ENCODE measurements at regions not wholly inside any gene's neighbourhood (a gene's known extent, or its start where the extent isn't known, plus 50 kb on each side); places are given as distances from the start of the nearest gene placed in this dataset.

DNA sequence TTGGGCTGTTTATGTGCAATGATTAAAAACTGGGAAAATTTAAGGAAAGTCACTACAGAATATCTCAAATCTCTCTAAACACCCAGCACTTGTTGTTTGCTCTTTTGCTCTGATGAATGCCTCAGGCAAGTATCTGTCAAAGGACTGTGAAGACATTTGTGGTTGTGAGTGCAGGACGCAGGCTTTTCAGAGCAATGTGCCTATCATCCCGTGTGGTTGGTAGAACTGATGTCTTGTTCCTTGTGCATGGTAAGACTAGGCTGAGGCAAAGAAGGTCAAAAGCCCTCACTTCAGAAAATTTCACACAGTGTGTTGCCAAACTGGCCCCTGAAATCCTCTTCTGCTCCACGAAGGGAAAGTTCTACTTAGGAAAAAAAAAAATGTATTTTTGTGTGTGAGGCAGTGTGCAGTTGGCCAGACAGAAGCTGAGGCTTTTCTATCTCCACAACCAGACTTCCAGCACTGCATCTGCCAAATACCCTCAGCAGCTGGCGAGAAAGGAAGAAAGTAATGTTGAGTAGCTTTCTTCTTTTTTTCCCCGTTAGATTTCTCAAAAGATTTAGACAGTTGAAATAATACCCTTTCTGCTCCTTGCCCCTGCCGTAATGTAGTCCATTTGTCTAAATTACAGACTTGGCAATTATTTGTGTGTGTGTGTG, 1103.1 kb downstream of the VRK1 start:
- no peaks in the 10 kb centered on the region for H3K9me3 ChIP-seq (ENCODE audit: control insufficient read depth, low read length)
- no peaks in the 10 kb centered on the region for H3K27me3 ChIP-seq (ENCODE audit: control insufficient read depth, insufficient read depth, low read length)
- H3K9ac ChIP-seq (ENCODE audit: low read length) = no peak overlapping the region
- H3K36me3 ChIP-seq (ENCODE audit: control insufficient read depth, insufficient read depth, low read length) = no peaks in the 10 kb centered on the region
- H3K4me3 ChIP-seq (ENCODE audit: low read length) = no peak overlapping the region
- H3K4me1 ChIP-seq (ENCODE audit: control insufficient read depth, insufficient read depth, low read length) = no peaks in the 10 kb centered on the region

DNA sequence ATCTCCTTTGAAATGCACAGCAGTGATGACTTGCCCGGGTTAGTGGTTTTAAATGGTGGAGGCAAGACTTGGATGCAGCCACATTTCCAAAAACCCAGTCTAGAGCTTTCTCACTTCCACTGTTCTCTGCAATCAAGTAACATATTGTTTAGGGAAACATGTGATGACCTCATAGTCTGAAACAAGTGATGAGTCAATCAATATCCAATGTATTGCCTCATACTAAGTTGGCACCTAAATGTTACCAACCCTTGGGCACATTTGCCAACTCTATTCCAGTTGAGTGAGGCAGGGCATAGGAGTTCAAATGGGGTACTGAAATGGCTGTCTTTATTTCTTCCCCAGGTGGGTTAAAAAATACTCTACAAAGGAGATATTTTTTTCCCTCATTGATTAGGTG, 1105.4 kb downstream of the VRK1 start:
- Histone ChIP-seq H3K27me3 (ENCODE audit: control insufficient read depth, insufficient read depth, low read length) (no peaks in the 10 kb centered on the region), H3K9me3 (ENCODE audit: control insufficient read depth, low read length) (no peaks in the 10 kb centered on the region), H3K36me3 (ENCODE audit: control insufficient read depth, insufficient read depth, low read length) (no peaks in the 10 kb centered on the region), H3K4me3 (ENCODE audit: low read length) (no peak overlapping the region), H3K4me1 (ENCODE audit: control insufficient read depth, insufficient read depth, low read length) (no peaks in the 10 kb centered on the region), H3K9ac (ENCODE audit: low read length) (no peak overlapping the region)

DNA sequence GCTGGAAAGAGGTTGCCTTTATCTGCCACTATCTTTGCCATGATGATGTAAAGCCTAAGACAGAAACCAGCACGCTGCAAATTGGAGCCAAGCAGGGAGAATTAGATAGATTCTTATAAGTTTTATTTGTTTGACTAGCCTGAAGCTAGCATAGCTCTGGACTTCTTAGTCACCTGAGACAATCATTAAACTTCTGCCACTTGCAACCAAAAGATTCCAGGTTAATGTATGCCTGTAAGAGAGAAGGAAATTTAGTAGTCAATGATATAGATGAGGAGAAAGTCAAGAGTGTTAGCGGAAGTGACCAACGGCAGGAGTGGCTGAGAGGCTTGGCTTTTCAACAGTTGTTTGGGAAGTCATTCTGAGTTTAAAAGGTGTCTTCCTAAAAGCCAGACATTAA, 1106.6 kb downstream of the VRK1 start:
- Histone ChIP-seq H3K4me3 (ENCODE audit: low read length) (no peak overlapping the region), H3K27me3 (ENCODE audit: control insufficient read depth, insufficient read depth, low read length) (no peaks in the 10 kb centered on the region), H3K4me1 (ENCODE audit: control insufficient read depth, insufficient read depth, low read length) (no peaks in the 10 kb centered on the region), H3K36me3 (ENCODE audit: control insufficient read depth, insufficient read depth, low read length) (no peaks in the 10 kb centered on the region), H3K9me3 (ENCODE audit: control insufficient read depth, low read length) (no peaks in the 10 kb centered on the region), H3K9ac (ENCODE audit: low read length) (no peak overlapping the region)

DNA sequence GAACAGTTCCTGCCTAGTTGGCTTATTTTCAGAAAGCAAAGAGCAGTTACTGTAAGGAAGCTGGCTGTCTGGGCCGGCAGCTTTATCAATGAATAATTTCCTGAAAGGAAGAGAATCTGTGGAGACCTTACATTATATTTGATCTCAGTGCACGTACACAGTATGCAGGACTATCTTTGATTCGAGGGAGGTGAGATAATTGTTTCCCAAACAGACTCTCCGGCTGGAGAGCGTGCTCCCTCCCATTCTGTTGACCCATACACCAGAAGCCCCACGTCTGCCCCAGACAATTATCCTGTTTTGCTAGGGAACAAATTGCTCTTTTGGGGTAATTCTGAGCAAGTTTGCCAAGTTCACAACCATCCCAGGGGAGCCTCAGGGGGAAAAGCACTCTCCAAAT, 1115.0 kb downstream of the VRK1 start:
- H3K9me3 ChIP-seq (ENCODE audit: control insufficient read depth, low read length) = no peaks in the 10 kb centered on the region
- no peaks in the 10 kb centered on the region for H3K4me1 ChIP-seq (ENCODE audit: control insufficient read depth, insufficient read depth, low read length)
- no peak overlapping the region for H3K9ac ChIP-seq (ENCODE audit: low read length)
- no peaks in the 10 kb centered on the region for H3K36me3 ChIP-seq (ENCODE audit: control insufficient read depth, insufficient read depth, low read length)
- no peaks in the 10 kb centered on the region for H3K27me3 ChIP-seq (ENCODE audit: control insufficient read depth, insufficient read depth, low read length)
- no peak overlapping the region for H3K4me3 ChIP-seq (ENCODE audit: low read length)

DNA sequence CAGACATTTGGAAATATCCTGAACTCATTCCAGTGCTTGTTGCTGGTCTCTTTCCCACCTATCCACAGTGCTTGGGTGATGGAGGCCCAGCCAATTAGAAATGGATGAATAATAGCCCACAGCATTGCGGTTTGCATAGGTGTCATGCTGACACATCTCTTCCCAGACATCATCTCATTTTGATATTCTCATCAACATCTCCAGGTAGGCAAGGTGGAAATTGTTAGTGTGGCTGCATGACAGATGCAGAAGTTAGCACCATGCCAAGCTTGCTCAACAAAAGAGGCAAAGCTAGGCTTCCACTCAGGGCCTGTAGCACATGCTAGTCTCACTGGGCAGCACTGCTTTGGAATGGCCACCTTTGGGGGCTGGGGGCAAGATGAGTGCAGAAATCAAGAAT, 1118.9 kb downstream of the VRK1 start:
- Histone ChIP-seq H3K4me1 (ENCODE audit: control insufficient read depth, insufficient read depth, low read length) (no peaks in the 10 kb centered on the region), H3K9ac (ENCODE audit: low read length) (no peak overlapping the region), H3K27me3 (ENCODE audit: control insufficient read depth, insufficient read depth, low read length) (no peaks in the 10 kb centered on the region), H3K9me3 (ENCODE audit: control insufficient read depth, low read length) (no peaks in the 10 kb centered on the region), H3K4me3 (ENCODE audit: low read length) (no peak overlapping the region), H3K36me3 (ENCODE audit: control insufficient read depth, insufficient read depth, low read length) (no peaks in the 10 kb centered on the region)

DNA sequence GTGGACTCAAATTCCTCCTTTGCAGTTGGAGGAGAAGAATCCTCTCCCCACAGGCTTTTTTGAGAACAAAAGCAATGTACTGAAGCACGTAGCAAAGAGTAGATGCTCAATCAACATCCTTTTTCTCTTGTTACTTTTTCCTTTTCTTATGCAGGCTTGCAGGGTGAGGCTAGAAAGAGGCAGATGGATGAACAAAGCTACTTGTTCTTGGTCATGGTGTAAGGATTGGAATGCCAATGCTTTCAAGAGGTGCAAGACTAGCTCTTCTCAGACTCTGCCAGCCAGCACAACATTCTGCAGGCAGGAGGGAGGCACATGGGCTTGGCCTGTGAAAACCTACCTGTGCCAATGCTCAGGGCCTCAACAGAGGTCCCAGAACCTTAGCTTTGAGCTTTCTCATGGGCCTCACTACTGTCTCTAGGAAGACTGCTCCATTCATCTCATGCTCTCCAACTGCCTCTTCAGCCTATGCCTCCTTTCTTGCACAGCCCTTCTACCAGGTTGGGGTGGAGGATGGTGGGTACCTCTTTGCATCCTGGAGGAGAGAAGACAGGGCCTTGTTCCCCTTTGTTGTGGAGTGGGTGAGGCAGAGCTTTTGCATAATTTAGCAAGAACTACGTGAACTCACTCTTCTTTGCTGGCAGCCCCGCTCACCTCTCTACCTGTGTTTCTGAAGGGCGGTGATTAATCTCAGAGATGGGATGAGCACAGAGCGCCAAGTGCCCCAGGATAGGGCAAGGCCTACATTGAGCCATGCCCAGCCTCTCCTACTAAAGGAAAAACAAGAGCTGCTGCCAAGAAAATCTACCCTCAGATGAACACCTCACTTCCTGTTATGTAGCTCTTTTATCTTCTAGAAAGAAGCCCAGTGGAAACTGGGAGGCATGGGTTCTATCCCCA, 1119.7 kb downstream of the VRK1 start:
- no peak overlapping the region for H3K9ac ChIP-seq (ENCODE audit: low read length)
- no peak overlapping the region for H3K4me3 ChIP-seq (ENCODE audit: low read length)
- H3K4me1 ChIP-seq (ENCODE audit: control insufficient read depth, insufficient read depth, low read length) = no peaks in the 10 kb centered on the region
- no peaks in the 10 kb centered on the region for H3K9me3 ChIP-seq (ENCODE audit: control insufficient read depth, low read length)
- no peaks in the 10 kb centered on the region for H3K36me3 ChIP-seq (ENCODE audit: control insufficient read depth, insufficient read depth, low read length)
- H3K27me3 ChIP-seq (ENCODE audit: control insufficient read depth, insufficient read depth, low read length) = no peaks in the 10 kb centered on the region

DNA sequence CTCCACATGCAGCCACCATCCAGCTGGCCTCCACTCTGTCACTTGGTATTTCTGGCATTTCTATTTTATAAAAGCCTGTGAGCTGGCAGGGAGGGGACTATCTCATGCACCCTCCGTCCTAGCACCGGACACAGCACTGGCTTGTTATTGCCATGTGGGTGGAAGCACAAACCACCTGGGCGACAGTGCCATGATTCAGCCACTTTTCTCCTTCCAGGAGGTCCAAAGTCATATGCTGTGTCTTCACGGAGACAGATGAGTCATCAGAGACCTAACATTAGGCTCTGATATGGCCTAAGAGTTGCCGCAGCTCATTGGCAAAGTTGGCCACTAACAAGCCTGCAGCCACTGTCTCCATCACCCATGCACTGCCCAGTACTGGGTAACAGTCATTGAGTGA, 1123.0 kb downstream of the VRK1 start:
- no peaks in the 10 kb centered on the region for H3K27me3 ChIP-seq (ENCODE audit: control insufficient read depth, insufficient read depth, low read length)
- H3K9ac ChIP-seq (ENCODE audit: low read length) = no peak overlapping the region
- no peaks in the 10 kb centered on the region for H3K4me1 ChIP-seq (ENCODE audit: control insufficient read depth, insufficient read depth, low read length)
- H3K36me3 ChIP-seq (ENCODE audit: control insufficient read depth, insufficient read depth, low read length) = no peaks in the 10 kb centered on the region
- no peak overlapping the region for H3K4me3 ChIP-seq (ENCODE audit: low read length)
- H3K9me3 ChIP-seq (ENCODE audit: control insufficient read depth, low read length) = no peaks in the 10 kb centered on the region

DNA sequence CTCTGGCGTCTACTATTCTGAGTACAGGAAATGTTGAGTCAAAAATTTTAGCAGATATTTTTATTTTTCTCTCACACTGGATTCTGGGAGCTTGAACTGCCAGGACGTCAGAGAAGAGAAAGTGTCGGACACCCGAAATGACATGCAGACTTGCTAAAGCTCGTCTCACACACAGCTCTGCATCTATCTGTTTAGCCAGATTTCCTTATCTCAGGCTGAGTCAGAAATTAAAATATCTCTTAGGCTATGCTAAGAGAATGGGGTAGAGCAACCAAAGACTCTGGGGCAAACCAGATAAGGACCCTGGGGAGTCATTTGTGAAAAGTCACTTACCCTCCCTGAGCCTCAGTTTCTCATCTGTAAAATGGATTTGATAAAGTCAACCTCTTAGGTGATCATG, 1124.1 kb downstream of the VRK1 start:
- Histone ChIP-seq H3K9me3 (ENCODE audit: control insufficient read depth, low read length) (no peaks in the 10 kb centered on the region), H3K4me1 (ENCODE audit: control insufficient read depth, insufficient read depth, low read length) (no peaks in the 10 kb centered on the region), H3K4me3 (ENCODE audit: low read length) (no peak overlapping the region), H3K27me3 (ENCODE audit: control insufficient read depth, insufficient read depth, low read length) (no peaks in the 10 kb centered on the region), H3K9ac (ENCODE audit: low read length) (no peak overlapping the region), H3K36me3 (ENCODE audit: control insufficient read depth, insufficient read depth, low read length) (no peaks in the 10 kb centered on the region)

DNA sequence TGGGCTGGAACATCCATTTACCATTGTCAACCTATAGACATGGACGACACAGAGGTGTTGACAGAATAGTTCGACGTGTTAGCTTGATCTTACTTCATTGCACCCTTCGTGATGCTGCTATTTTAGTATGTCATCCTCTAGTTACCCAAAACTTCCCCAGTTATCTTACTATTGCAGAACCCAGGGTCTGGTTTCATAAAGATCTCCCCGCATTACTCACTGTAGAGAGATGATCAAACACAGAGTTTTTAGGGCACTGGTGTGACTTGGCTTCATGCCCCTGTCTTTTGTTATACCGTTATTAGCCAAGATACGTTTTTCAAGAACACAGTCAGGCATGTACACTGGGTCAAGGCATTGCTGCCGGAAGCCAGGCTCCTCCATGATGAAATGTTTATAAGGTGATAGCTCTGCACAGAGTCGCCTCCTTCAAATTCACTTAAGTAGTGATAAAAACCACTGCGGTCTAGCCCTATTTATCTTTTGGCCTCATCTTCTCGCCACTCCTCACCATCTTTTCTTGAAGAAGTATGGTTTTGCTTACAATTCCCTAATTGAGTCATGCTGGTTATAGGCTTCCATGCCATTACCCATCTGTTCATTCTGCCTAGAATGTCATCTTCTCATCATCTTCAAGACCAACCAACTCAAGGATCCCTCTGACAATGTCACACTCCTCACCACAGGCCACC, 1127.9 kb downstream of the VRK1 start:
- Histone ChIP-seq H3K9ac (ENCODE audit: low read length) (no peak overlapping the region), H3K27me3 (ENCODE audit: control insufficient read depth, insufficient read depth, low read length) (no peaks in the 10 kb centered on the region), H3K4me3 (ENCODE audit: low read length) (no peak overlapping the region), H3K4me1 (ENCODE audit: control insufficient read depth, insufficient read depth, low read length) (no peaks in the 10 kb centered on the region), H3K9me3 (ENCODE audit: control insufficient read depth, low read length) (no peaks in the 10 kb centered on the region), H3K36me3 (ENCODE audit: control insufficient read depth, insufficient read depth, low read length) (no peaks in the 10 kb centered on the region)

DNA sequence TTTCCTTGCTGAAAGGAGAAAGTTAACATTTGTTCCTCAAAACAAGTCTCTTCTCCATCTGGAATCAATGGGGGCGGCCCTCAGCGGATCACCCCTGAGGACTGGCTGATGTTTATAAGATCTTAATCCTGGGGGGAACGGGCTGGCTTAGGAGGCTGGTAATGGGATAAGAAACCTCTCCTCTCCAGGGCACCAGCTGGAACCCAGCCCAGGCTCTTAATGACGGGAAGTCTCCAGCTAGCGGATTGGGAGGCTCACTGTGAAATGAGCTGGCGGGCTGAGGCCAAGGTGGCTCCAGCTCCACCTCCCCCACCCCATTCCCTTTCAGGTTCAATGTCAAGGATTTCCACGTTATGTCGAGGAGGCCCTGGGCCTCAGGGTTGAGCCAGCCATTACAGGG, 1133.0 kb downstream of the VRK1 start:
- no peaks in the 10 kb centered on the region for H3K4me1 ChIP-seq (ENCODE audit: control insufficient read depth, insufficient read depth, low read length)
- no peaks in the 10 kb centered on the region for H3K27me3 ChIP-seq (ENCODE audit: control insufficient read depth, insufficient read depth, low read length)
- no peaks in the 10 kb centered on the region for H3K9me3 ChIP-seq (ENCODE audit: control insufficient read depth, low read length)
- no peak overlapping the region for H3K4me3 ChIP-seq (ENCODE audit: low read length)
- H3K36me3 ChIP-seq (ENCODE audit: control insufficient read depth, insufficient read depth, low read length) = no peaks in the 10 kb centered on the region
- H3K9ac ChIP-seq (ENCODE audit: low read length) = no peak overlapping the region

DNA sequence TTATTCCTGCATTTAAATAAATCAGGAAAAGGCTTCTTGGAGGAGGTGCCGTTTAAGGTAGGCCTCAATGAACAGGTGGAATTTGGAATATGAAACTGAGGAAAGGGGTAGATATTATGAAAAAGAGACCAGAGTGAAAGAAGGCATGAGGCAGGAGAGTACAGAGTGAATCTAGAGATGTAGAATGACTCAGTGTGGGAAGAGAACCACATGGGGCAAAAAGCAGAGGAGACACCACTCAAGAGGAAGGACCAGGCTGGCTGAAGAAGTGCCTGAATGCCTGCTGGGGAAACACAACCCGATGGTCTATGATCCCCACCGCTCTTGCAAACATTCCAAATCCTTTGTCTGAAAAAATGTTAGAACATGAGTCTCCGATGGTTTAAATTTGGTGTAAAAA, 1134.1 kb downstream of the VRK1 start:
- no peak overlapping the region for H3K4me3 ChIP-seq (ENCODE audit: low read length)
- H3K36me3 ChIP-seq (ENCODE audit: control insufficient read depth, insufficient read depth, low read length) = no peaks in the 10 kb centered on the region
- H3K9me3 ChIP-seq (ENCODE audit: control insufficient read depth, low read length) = no peaks in the 10 kb centered on the region
- no peaks in the 10 kb centered on the region for H3K27me3 ChIP-seq (ENCODE audit: control insufficient read depth, insufficient read depth, low read length)
- H3K4me1 ChIP-seq (ENCODE audit: control insufficient read depth, insufficient read depth, low read length) = no peaks in the 10 kb centered on the region
- H3K9ac ChIP-seq (ENCODE audit: low read length) = no peak overlapping the region

DNA sequence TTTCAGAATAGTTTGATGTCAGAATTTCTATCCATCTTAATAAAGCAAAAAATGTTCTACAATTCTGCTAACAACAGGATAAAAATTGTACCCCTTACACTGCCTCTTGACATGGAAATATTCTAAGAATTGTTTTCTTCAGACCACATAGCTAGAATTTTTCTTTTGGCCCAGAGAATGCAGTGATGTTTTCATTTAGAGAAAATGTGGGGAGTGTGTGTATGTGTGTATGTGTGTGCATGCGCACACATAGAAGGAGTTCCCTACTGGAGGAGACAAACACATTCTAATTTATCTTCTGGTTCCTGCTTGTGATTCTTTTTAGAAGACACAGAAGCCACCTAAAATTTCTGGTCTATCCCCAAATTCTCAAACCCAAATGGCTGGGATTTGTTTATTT, 1145.7 kb downstream of the VRK1 start:
- Histone ChIP-seq H3K9me3 (ENCODE audit: control insufficient read depth, low read length) (no peaks in the 10 kb centered on the region), H3K4me1 (ENCODE audit: control insufficient read depth, insufficient read depth, low read length) (no peaks in the 10 kb centered on the region), H3K27me3 (ENCODE audit: control insufficient read depth, insufficient read depth, low read length) (no peaks in the 10 kb centered on the region), H3K36me3 (ENCODE audit: control insufficient read depth, insufficient read depth, low read length) (no peaks in the 10 kb centered on the region), H3K4me3 (ENCODE audit: low read length) (no peak overlapping the region), H3K9ac (ENCODE audit: low read length) (no peak overlapping the region)

Data from mucosa of stomach (tissue), 1 donor.